Neural progenitor cell (in vitro differentiated cells): ENCODE measurements at regions not wholly inside any gene's neighbourhood (a gene's known extent, or its start where the extent isn't known, plus 50 kb on each side); places are given as distances from the start of the nearest gene placed in this dataset.

ENCODE experiments used
- DNase-seq: peaks from one replicate; pipeline ENCODE4 v3.0.0-alpha.2; 2016; ENCODE audit warnings: low spot score
- H2AFZ ChIP-seq: fragments of 200-600 bp; sonication (generic); replicated peaks from 2 replicates; pipeline ENCODE4 v1.6.1; 2016; ENCODE audit warnings: antibody characterized with exemption
- H3F3A ChIP-seq: fragments of 200-600 bp; sonication (generic); 2 replicates; pipeline ENCODE4 v1.6.1; 2016; ENCODE audit warnings: antibody characterized with exemption, low read depth
- H3K27ac ChIP-seq: fragments of 200-600 bp; sonication (generic); 2 replicates; pipeline ENCODE4 v1.5.1; 2016; ENCODE audit warnings: mild to moderate bottlenecking
- H3K27me3 ChIP-seq: fragments of 200-600 bp; sonication (generic); 2 replicates; pipeline ENCODE4 v1.6.1; 2016; ENCODE audit warnings: mild to moderate bottlenecking, moderate library complexity
- H3K36me3 ChIP-seq: fragments of 200-600 bp; sonication (generic); 2 replicates; pipeline ENCODE4 v1.5.1; 2016
- H3K4me1 ChIP-seq: fragments of 200-600 bp; sonication (generic); 2 replicates; pipeline ENCODE4 v1.6.1; 2016; ENCODE audit warnings: mixed run types
- H3K4me2 ChIP-seq: fragments of 200-600 bp; sonication (generic); 2 replicates; pipeline ENCODE4 v1.6.1; 2016
- H3K4me3 ChIP-seq: fragments of 200-600 bp; sonication (generic); 2 replicates; pipeline ENCODE4 v1.5.1; 2016
- H3K79me2 ChIP-seq: fragments of 200-600 bp; sonication (generic); 2 replicates; pipeline ENCODE4 v1.6.1; 2016; ENCODE audit warnings: low read depth
- H3K9ac ChIP-seq: fragments of 200-600 bp; sonication (generic); 2 replicates; pipeline ENCODE4 v1.6.1; 2016
- H3K9me3 ChIP-seq: fragments of 200-600 bp; sonication (generic); 2 replicates; pipeline ENCODE4 v1.5.1; 2016; ENCODE audit warnings: low read depth
- H4K20me1 ChIP-seq: fragments of 200-600 bp; sonication (generic); 2 replicates; pipeline ENCODE4 v1.6.1; 2016; ENCODE audit warnings: low read depth
- H3K27ac Mint-ChIP-seq: 3 replicates; pipeline ENCODE4 v1.8.0; 2021; ENCODE audit warnings: mixed read lengths
- H3K27me3 Mint-ChIP-seq: 2 replicates; pipeline ENCODE4 v1.8.0; 2022; ENCODE audit warnings: low read depth, mild to moderate bottlenecking, inconsistent platforms, moderate library complexity, mixed read lengths; ENCODE audit not compliant: insufficient read depth
- H3K36me3 Mint-ChIP-seq: 3 replicates; pipeline ENCODE4 v1.8.0; 2021; ENCODE audit warnings: mixed read lengths
- H3K4me1 Mint-ChIP-seq: 3 replicates; pipeline ENCODE4 v1.8.0; 2021; ENCODE audit warnings: mixed read lengths
- H3K4me3 Mint-ChIP-seq: 3 replicates; pipeline ENCODE4 v1.8.0; 2021; ENCODE audit warnings: mild to moderate bottlenecking, moderate library complexity, mixed read lengths
- H3K9me3 Mint-ChIP-seq: 3 replicates; pipeline ENCODE4 v1.8.0; 2020; ENCODE audit warnings: mixed read lengths
- EZH2 ChIP-seq: fragments of 200-600 bp; sonication (generic); IDR thresholded peaks from 2 replicates; pipeline ENCODE4 v1.6.1; 2017; ENCODE audit warnings: antibody characterized with exemption, mild to moderate bottlenecking, moderate library complexity
- EZH2phosphoT487 ChIP-seq: fragments of 200-600 bp; sonication (generic); IDR thresholded peaks from 2 replicates; pipeline ENCODE4 v1.6.1; 2017; ENCODE audit warnings: antibody characterized with exemption
- TF ChIP-seq, protein P1 (sequence below): fragments of 200-600 bp; sonication (generic); IDR thresholded peaks from 2 replicates; pipeline ENCODE4 v1.5.1; 2017; ENCODE audit warnings: antibody characterized with exemption, mild to moderate bottlenecking

DNA sequence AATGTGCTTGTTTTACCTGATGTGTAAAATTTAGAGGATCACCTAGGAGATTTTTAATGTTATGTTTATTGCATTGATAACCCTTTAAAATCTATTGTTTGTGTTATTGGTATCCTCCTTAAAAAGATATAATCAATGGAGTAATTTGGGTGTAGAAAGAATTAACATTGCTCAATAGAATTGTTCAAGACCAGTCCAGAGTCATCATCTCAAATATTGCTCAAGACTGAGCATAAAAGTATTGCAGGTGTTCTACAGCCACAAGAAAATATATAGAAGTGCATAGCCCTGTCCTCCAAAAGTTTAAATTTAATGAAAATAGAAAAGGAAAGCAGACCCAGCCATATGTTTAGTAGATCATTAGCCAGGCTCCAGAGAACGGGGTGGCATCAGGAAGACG lies 102.5 kb upstream of the ARID2 start:
- H3K79me2 ChIP-seq, result no peaks in the 10 kb centered on the region
- H3K9ac ChIP-seq, result no peak overlapping the region
- no peaks in the 10 kb centered on the region for H4K20me1 ChIP-seq
- Mint-ChIP-seq H3K27ac (no peak overlapping the region), H3K9me3 (no peaks in the 10 kb centered on the region), H3K36me3 (no peaks in the 10 kb centered on the region), H3K4me3 (no peak overlapping the region), H3K4me1 (no peaks in the 10 kb centered on the region), H3K27me3 (no peaks in the 10 kb centered on the region)
- peak overlapping the region; percentile 49 for H3K4me2 ChIP-seq
- no peaks in the 10 kb centered on the region for H3K9me3 ChIP-seq
- no peak for TF ChIP-seq EZH2phosphoT487
- no peak for TF ChIP-seq EZH2
- TF ChIP-seq, protein P1, sequence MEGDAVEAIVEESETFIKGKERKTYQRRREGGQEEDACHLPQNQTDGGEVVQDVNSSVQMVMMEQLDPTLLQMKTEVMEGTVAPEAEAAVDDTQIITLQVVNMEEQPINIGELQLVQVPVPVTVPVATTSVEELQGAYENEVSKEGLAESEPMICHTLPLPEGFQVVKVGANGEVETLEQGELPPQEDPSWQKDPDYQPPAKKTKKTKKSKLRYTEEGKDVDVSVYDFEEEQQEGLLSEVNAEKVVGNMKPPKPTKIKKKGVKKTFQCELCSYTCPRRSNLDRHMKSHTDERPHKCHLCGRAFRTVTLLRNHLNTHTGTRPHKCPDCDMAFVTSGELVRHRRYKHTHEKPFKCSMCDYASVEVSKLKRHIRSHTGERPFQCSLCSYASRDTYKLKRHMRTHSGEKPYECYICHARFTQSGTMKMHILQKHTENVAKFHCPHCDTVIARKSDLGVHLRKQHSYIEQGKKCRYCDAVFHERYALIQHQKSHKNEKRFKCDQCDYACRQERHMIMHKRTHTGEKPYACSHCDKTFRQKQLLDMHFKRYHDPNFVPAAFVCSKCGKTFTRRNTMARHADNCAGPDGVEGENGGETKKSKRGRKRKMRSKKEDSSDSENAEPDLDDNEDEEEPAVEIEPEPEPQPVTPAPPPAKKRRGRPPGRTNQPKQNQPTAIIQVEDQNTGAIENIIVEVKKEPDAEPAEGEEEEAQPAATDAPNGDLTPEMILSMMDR, result no peak
- H3K4me1 ChIP-seq, result peaks cover 12% of the 10 kb centered on the region
- H3K4me3 ChIP-seq, result no peak overlapping the region
- peaks cover 8% of the 10 kb centered on the region for H3F3A ChIP-seq
- DNase-seq, result no peak
- H3K27ac ChIP-seq, result no peak overlapping the region
- H3K27me3 ChIP-seq, result no peaks in the 10 kb centered on the region
- H2AFZ ChIP-seq, result peak overlapping the region; percentile 95
- H3K36me3 ChIP-seq, result no peaks in the 10 kb centered on the region

DNA sequence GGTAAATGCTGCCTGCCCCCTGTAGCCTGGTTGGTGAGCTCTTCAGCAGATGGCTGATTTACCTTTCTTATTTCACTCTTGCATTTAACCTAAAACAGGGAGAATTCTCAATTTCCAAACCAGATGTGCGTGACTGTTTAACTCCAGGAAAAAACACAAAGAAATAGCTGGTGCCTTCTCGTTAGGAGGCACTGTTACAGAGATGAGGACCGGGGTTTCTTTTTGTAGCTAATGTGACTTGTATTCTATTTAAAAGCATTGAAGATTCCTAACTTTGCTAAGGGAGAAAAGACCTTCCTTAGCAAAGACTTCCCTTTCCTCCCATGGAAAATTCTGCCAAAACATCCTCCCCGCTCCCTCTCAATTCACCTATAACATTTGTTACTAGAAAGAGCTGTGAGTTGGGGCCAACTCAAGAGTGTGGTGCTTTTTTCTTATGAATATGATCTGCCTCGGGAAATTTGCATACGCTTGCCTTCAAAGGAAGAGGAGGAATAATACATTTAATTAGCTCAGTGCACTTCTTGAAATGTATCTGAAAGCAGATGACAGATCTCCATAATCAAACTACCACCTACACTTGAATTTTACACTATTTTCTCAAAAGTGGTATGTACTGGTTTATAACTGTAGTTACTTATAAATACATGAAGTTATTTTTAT lies 102.0 kb upstream of the ARID2 start:
- Mint-ChIP-seq H3K27ac (no peak overlapping the region), H3K4me3 (no peak overlapping the region), H3K36me3 (no peaks in the 10 kb centered on the region), H3K9me3 (no peaks in the 10 kb centered on the region), H3K27me3 (no peaks in the 10 kb centered on the region), H3K4me1 (no peaks in the 10 kb centered on the region)
- Histone ChIP-seq H3K9ac (no peak overlapping the region), H4K20me1 (no peaks in the 10 kb centered on the region), H2AFZ (peak overlapping the region; percentile 95), H3K79me2 (no peaks in the 10 kb centered on the region), H3K36me3 (no peaks in the 10 kb centered on the region), H3K9me3 (no peaks in the 10 kb centered on the region), H3K4me1 (peaks cover 12% of the 10 kb centered on the region), H3K4me3 (no peak overlapping the region), H3F3A (peaks cover 8% of the 10 kb centered on the region), H3K27me3 (no peaks in the 10 kb centered on the region), H3K27ac (peak overlapping the region; percentile 63), H3K4me2 (peak overlapping the region; percentile 49)
- TF ChIP-seq EZH2phosphoT487, result no peak
- no peak for TF ChIP-seq EZH2
- TF ChIP-seq, protein P1, result no peak
- no peak for DNase-seq

DNA sequence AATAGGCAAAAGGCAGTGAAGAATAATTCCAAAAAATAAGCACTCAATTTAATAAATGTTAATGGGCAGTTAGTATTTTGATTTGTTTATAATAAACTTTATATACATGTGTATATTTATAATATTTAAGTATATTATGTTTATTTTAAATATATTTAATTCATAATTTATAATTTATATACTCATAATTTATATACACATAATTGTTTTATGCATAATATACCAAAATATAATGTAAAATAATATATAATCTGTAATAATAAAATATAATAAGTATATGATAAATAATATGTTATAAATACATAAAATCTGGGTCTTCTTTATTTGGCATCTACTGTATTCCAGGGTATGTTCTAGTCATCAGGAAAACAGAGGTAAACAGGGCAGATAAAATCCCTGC lies 100.2 kb upstream of the ARID2 start:
- Histone ChIP-seq H3K4me3 (no peak overlapping the region), H2AFZ (no peak overlapping the region), H3K9ac (no peak overlapping the region), H3K27ac (no peak overlapping the region), H3K79me2 (no peaks in the 10 kb centered on the region), H4K20me1 (no peaks in the 10 kb centered on the region), H3K4me1 (peaks cover 14% of the 10 kb centered on the region), H3K4me2 (no peak overlapping the region), H3F3A (peaks cover 8% of the 10 kb centered on the region), H3K9me3 (no peaks in the 10 kb centered on the region), H3K27me3 (no peaks in the 10 kb centered on the region), H3K36me3 (no peaks in the 10 kb centered on the region)
- no peak overlapping the region for H3K4me3 Mint-ChIP-seq
- no peak for DNase-seq
- H3K9me3 Mint-ChIP-seq, result no peaks in the 10 kb centered on the region
- TF ChIP-seq EZH2 (no peak), EZH2phosphoT487 (no peak)
- TF ChIP-seq, protein P1, result no peak
- no peaks in the 10 kb centered on the region for H3K36me3 Mint-ChIP-seq
- H3K27me3 Mint-ChIP-seq, result no peaks in the 10 kb centered on the region
- H3K27ac Mint-ChIP-seq, result no peak overlapping the region
- H3K4me1 Mint-ChIP-seq, result no peaks in the 10 kb centered on the region
